HG03280 (cell line): ENCODE measurements at regions not wholly inside any gene's neighbourhood (a gene's known extent, or its start where the extent isn't known, plus 50 kb on each side); places are given as distances from the start of the nearest gene placed in this dataset.

Experiments
- ATAC-seq: cut with Tn5 transposase; IDR thresholded peaks from one replicate; pipeline ENCODE4 v1.9.1; 2021; ENCODE audit warnings: mild to moderate bottlenecking, moderate library complexity; ENCODE audit not compliant: unreplicated experiment

GRCh38 chr9:80218328-80218727 lies 646.6 kb downstream of the TLE4 start:
- no peak for ATAC-seq

GRCh38 chr9:80213613-80214012 lies 641.8 kb downstream of the TLE4 start:
- no peak for ATAC-seq

DNA sequence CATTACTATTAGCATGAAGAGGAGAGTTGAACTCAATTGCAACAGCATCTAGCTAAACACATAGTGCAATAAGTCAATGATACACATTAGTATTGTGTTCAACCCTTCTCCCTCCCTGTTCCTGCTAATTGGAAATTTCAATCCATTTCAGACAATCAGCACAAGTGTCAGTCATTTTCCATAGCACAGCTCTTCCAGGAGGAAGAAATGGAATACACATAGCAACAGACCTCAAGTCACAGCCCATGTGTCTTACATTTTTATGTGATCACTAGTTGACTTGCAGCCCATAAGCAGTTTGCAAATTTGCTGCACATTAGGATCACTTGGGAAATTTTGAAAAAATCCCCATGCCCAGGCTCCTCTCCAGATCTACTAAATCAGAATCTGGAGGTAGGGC lies 636.9 kb downstream of the TLE4 start:
- no peak for ATAC-seq

- no peak for ATAC-seq
These were observed 632.3 kb downstream of the TLE4 start for GRCh38 chr9:80204054-80204453.

DNA sequence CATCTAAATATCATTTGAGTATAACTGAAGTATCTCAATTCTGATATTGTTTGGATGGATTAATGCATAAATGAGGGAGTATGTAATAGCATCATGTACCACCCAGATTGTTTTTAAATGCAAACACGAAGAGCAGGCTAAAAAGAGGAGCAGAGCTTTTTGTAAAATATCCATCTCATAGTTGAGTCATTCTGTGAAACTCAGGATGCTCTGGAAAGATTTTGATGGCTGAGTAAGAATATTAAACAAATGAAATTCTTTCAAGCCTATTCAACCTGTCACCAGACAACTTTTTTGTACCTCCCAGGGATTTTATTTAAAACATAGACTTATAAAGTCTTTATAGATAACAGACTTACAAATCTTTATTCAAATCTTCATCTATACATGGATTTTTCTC lies 625.9 kb downstream of the TLE4 start:
- ATAC-seq: no peak

- ATAC-seq: no peak
These were observed 619.3 kb downstream of the TLE4 start for GRCh38 chr9:80191108-80191507.

DNA sequence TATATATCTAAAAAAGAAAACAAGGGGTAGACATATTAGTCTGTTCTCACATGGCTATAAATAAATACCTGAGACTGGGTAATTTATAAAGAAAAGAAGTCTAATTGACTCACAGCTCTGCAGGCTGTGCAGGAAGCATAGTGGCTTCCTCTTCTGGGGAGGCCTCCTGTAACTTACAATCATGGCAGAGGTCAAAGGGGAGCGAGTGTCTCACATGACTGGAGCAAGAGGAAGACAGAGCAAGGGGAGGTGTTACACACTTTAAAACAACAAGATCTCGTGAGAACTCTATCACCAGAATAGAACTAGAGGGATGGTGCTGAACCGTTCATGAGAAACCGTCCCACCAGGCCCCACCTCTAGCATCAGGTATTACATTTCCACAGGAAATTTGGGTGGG lies 616.8 kb downstream of the TLE4 start:
- ATAC-seq: no peak

DNA sequence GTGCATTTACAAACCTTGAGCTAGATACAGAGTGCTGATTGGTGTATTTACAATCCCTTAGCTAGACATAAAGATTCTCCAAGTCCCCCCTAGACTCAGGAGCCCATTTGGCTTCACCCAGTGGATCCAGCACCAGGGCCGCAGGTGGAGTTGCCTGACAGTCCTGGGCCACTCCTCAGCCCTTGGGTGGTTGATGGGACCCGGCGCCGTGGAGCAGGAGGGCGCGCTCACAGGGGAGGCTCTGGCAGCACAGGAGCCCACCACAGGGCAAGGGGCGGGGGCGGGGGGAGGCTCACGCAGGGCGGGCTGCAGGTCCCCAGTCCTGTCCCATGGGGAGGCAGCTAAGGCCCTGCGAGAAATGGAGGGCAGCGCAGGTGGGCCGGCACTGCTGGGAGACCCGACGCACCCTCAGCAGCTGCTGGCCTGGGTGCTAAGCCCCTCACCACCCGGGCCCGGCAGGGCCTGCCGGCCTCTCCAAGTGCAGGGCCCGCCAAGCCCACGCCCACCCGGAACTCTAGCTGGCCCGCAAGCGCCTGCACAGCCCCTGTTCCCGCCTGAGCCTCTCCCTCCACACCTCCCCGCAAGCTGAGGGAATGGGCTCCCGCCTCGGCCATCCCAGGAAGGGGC lies 613.5 kb downstream of the TLE4 start:
- ATAC-seq: no peak

DNA sequence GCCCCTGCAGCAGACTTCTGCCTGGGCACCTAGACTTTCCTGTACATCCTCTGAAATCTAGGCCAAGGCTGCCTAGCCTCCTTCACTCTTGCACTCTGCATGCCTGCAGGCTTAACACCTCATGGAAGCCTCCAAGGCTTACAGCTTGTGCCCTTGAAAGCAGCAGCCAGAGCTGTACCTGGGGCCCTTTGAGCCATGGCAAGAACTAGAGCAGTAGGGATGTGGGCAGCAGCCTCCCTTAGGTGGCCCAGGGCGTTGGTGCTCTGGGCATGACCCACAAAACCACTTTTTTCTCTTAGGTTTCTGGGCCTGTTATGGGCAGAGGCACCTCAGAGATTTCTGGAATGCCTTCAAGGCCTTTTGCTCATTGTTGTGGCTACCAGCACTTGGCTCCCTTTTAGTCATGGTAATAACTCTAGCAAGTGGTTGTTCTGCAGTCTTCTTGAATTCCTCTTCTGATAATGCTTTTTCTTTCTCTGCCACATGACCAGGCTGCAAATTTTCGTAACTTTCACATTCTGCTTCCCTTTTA lies 606.2 kb downstream of the TLE4 start:
- ATAC-seq: no peak

DNA sequence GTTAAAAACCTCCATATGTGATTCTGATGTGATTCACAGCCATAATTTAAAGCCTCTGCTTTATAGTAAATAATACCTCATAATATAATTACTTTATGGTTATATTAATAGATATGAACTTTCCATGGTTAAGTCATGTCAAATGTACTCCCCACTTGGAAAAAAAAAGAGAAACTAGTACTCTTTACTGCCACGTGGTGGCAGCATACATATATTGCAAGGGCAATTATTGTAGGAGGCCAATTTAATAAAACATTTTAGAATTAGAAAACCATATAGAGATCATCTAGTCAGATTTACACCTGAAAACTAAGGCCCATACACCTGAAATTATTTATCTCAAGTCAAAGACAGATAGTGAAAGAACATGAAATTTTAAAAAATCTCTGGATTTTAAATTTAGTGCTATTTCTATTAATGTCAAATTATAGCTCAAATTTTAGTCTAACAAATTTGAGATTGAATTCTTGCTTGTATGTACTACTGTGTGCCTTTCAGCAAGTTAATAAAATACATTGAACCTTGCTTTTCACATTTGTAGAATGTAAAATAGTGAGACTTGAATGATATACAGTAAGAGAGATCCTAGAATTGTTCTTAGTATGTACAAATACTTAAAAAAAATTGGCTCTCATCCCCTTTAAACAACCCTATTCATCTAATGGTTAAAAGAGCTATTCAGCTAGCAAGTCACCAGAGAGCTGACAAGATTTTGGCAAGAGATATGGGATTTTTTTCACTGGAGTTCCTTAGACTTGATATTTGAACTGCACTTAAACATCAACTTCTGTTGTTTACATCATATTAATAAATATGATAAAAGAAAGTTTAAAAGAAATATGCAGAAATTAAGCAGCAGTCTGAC lies 603.8 kb downstream of the TLE4 start:
- no peak for ATAC-seq

GRCh38 chr9:80163889-80164288 lies 592.1 kb downstream of the TLE4 start:
- peak; percentile 90 for ATAC-seq

DNA sequence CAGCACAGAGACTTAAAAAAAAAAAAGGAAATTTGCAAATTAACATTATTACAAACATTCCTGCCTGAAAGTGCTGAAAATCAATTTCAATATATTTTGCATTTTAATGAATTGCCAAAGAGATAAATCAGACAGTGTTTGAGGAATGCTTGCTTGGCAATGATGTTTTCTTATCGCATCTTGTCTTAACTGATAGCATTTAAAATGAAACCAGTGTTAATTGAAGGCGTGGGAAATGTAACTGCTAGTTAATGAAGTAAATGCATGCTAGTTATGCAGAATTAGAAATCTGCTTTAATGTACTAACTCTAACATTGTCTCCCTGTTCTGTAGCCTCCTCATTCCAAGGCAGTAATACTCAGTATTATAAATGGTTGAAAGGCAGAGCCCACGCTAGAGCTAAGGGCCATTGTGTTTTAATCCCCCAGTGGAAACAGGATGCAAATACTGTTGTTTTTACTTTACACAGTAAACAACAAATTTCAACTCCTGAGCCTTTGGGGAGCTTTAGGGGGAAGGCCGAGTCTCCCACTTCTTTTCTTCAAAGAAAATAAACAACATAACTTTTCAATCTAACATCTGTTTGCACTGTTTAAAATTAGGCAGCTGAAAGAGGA lies 586.9 kb downstream of the TLE4 start:
- no peak for ATAC-seq

DNA sequence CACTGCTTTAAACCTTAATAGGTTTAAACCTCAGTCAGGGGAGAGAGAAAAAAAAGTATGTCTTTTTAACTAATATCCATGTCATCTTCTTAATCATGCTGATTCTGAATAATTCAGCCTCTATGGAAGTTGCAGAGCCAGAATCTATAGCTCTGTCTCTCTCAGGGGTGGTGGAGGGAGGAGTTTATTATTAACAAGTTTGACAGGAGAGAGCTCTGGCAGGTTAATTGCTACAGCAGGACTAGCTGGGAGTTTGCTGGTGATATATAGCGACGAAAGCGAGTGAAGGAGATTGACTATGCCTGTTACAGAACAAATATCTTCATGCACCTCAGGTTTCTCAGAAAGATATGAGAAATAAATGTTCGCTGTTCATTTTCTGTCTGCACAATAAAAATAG lies 586.4 kb downstream of the TLE4 start:
- ATAC-seq: peak; percentile 17

- ATAC-seq: peak; percentile 30
These were observed 585.8 kb downstream of the TLE4 start for GRCh38 chr9:80157561-80157983.

DNA sequence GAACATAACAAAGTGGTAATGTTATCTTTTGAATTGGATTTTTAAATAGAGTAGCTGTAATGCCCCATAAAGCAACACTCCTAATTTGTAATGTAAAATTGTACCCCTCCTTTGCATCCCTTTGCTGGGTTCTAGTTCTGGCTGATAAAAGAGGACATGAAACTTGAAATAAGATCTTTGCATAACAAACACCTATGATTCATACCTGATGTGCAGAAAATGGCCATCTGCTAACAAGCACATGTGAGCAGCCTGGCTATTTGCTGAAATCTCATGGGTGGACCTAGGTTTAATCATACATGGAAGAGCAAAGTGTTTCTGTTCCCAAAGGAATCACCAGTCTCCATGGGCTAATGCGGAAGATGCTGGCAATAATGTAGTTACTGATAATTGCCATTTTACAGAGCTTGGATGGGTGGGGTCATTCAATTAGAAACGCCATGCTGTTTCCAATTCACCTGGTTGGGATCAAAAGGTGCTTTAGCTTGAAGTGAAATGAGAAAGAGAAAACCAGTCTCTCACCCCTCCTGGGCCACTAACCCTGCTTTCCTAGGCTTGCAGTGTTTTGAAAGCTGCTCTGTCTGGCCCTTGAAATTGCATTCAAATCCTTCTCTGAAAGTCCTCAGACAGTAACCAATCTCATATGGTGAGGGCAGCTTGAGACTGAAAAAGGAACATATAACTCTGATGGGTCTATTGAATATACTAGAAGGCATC lies 585.1 kb downstream of the TLE4 start:
- ATAC-seq: peak; percentile 74

DNA sequence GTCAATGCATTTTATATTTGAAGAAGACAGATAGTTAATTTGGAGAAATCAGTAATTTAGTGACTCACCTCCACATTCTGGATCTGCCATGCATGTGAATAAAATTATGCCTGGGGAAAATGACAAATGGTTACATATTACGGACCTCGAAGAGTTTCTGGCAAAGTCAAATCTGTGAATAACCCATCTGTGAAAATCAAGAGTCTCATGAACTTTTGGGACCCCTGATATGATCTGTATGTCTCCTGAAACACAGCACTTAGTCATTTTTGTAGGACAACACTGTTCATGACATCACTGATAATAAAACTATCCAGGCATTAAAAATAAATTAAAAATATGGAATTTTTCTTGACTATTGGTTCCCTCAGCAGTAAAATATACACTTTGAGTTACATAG lies 584.5 kb downstream of the TLE4 start:
- ATAC-seq: no peak

- ATAC-seq: no peak
These were observed 576.1 kb downstream of the TLE4 start for GRCh38 chr9:80147866-80148265.

- peak; percentile 76 for ATAC-seq
These were observed 574.7 kb downstream of the TLE4 start for GRCh38 chr9:80146466-80146865.

DNA sequence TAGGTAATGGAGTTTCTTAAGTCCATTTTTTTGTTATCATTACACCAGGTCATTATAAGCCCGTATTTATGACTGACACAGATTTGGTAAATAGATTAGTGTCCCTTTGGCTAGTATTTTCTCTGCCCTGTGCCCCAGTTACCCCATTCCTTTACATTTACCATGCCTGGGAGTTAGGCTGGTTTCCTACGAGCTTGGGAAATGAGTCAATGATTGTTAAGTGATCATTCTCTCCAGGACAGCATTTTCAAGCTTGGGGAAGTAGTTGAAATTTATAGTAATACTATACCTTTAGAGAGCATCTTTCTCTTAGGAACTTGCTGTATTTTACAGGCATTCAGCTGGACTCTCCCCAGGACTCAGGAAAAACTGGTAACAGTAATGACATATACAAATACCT lies 573.1 kb downstream of the TLE4 start:
- ATAC-seq: no peak

DNA sequence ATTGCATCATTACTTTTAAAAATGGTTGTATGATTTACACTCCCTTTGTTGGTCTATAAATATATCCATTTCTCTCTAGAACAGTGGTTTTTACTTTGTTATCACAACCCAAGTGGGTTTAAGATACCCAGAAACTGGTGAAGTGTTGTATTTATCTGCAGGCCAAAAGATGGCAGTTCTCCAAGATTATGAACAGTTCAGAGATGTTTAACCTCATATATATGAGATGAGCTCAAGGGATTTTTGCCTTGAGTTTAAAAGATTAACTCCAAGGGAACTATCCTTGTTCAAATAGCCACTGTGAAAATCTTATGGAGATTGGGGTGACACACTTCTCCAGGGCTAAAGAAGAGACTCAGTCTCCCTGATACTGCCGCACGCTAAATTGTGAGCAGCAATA lies 572.6 kb downstream of the TLE4 start:
- no peak for ATAC-seq

DNA sequence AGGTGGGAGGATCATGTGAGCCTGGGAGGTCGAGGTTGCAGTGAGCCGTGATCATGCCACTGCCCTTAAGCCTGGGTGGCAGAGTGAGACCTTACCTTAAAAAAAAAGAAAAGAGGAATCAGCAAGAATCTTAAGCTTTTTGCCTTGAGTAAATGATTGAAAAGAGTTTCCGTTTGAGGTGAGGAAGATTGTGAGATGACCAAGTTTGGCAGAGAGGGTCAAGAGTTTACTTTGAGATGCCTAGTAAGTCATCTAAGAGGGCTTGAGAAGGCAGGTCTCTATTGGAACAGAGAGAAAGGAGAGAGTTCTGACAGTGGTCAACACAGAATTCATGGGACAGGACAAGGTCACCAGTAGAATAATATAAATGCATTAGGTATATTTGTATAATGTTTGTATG lies 572.1 kb downstream of the TLE4 start:
- ATAC-seq: no peak
